ENCODE measurements at regions not wholly inside any gene's neighbourhood (a gene's known extent, or its start where the extent isn't known, plus 50 kb on each side); places are given as distances from the start of the nearest gene placed in this dataset.
"Not testable (repeated sequence)": the region's sequence is repeated elsewhere in the genome, so short reads cannot be mapped to it uniquely, and the experiment has no call there.

DNA sequence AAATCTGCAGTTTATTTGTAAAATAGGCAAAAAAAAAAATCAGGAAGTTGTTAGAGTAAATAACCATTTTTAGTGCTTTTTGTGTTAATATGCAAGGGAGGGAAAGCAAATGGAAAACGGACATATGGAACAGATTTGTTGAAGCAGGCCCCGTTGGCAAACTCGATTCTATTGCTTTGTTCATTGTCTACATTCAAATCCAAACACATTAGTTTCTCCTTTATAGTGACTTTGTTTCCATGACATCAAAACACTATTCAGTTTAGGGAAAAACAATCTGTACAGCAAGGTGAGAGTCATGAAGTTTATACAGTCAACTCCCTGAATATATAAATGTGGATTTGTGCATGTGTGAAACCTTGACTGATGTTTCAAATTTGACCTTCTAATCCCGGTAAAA, 142.2 kb downstream of the FAM47A start:
- DNase-seq (ENCODE audit: low spot score) = peak; percentile 0

DNA sequence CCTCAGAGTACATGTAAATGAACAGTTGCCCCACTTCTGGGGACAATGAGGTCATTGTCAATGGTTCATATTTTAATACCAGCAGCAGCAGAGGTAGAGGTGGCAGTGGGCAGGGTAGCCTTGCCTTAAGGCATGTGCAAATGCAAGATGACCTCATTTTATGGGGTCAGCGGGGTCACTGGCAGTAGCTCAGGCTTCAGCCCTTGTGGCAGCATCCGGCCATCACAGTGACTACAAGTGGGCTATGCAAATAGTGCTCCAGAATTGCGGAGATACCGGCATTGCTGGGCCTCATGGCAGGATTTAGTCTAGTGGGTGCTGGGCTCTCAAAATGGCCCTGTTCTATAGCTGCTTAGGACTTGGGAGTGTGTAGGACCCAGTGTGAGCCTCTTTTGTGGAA, 144.7 kb downstream of the FAM47A start:
- no peak for DNase-seq (ENCODE audit: low spot score)

DNA sequence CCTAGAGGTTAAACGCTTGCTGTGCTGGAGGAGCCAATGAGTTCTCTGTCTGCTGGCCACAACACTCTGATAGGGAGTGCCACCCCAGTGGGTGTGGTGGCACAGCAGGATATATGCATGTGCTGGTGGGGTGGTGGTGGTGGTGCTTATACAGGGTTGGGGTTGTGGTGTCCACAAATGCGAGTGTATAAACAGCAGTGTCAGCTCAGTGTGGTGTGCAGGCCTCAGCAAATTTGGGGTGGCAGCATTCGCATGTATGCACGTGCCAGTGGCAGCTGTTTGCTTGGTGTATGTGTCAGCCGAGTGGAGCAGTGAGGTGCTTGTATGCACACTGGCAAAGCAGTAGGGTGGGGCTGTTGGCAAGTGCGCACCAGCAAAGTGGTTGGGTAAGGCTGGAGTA, 157.4 kb downstream of the FAM47A start:
- DNase-seq (ENCODE audit: low spot score) = no peak

DNA sequence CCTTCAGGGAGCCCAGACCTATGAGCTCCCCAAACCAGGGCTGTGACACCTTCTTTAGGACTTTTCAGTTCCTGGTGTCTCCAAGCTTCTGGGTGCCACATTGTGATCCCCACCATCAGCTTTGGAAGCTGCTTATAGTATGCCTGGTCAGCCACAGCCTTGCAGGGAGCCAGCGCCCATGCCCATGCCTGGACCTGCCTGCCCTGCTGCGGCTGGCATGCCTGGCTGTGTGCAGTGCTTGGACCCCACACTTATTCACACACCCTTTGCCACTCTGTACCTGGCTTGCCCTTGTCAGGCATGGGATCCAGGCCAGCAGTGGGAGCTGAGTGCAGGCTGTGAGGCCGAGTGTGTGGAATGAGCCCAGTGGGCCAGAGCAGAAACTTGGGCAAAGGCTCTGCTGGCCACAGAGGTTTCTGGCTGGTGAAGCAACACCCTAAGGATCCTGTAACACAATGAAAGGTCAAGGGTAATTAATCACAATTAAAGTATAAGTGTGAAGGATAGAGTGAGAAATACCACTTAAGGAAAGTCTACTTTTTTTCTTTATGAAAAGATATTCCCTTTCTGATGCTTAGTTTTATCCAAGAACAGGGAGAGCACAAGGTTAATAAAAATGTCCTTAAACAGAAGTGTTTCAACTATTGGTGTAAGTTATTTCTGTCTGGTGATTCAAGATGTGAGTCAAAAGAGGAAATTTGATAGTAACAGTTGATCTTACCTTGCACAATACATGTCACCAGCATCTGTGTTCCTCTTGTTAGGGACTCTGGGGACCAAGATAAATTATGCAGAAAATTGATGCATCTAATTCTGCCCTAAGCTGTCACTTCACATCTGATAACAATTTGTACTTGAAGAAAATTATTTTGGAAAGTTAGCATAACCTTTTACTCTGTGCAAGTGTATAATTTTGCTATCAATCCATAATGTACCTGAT, 161.8 kb downstream of the FAM47A start:
- no peak for DNase-seq (ENCODE audit: low spot score)

DNA sequence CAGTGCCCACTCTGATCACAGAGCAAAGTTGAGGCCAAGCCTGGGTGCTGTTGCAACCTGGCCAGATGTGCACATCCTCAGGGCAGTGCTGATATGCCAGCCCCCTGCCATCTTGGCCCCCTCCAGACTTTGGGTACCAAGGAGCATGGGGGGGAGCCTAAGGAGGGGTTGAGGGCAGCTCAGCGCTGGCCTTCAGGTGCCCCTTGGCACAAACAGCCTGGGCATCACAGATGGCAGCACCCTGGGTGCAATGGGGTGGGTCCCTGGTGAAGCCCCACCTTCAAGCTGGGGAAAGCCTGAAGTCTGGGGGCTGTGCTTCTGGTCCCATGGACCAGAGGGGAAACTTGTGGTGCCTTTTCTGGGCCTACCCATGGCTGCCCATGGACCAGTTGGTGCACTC, 163.0 kb downstream of the FAM47A start:
- DNase-seq (ENCODE audit: low spot score) = no peak

DNA sequence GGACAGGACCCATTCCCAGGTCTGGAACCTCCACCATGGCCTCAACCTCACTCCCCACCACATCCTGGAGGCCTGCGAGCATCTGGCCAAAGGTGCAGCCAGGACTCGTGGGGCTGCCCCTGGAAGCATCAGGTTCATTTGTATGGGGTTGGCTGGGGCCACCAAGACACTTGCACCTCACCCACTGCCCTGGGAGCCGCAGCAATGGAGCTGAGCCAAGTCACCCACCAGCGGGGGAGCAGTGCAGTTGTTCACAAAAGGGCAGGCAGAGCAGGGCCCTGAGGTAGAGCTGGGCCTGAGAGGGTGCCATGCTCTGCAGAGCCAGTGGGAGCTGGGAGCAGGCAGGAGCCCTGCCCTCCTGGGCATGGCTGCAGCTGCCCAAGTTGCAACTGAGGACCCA, 163.5 kb downstream of the FAM47A start:
- DNase-seq (ENCODE audit: low spot score) = no peak

DNA sequence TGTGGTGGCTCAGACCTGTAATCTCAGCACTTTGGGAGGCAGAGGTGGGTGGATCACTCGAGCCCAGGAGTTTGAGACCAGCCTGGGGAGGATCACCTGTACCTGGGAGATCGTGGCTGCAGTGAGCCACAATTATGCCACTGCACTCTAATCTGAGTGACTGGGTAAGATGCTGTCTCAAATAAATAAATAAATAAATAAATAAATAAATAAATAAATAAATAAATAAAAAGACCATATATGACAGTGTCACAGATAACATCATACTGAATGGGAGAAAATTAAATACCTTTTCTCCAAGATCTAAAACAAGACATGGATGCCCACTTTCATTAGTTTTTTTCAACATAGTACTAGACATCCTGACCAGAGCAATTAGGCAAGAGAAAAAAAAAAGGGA, 182.8 kb downstream of the FAM47A start:
- no peak for DNase-seq (ENCODE audit: low spot score)

DNA sequence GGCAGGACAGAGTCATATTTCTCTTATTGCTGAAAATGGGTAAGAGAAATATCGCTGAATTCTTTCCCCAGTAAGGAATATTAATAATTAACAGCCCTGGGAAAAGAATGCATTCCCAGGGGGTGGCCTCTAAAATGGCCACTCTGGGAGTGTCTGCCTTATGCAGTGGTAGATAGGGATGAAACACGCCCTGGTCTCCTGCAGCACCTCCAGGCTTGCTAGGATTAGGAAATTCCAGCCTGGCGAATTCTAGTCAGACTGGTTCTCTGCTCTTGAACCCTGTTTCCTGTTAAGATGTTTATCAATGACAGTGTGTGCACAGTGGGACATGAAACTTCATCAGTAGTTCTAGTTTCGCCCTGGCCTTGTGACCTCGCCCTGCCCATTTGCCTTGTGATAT, 205.9 kb downstream of the FAM47A start:
- not testable (repeated sequence) for DNase-seq (ENCODE audit: low spot score)

DNA sequence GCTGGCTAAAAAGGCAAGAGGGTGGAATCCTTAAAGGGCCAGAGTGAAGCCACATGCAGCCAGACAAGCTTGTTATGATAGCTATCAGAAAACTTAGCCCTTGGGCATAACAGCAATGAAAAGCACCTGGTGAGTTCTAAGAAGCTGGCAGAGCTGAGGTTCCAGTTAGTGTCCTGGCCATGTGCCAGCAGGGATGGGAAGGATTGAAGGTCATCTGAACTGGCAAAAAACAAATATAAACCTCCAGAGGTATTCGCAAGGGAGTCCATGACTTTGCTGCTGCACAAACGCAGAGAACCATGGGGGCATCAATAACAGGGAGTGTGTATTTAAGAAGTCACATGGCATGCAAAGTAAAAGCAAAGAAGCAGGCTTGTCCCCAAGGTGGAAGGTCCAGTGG, 208.9 kb downstream of the FAM47A start:
- no peak for DNase-seq (ENCODE audit: low spot score)

DNA sequence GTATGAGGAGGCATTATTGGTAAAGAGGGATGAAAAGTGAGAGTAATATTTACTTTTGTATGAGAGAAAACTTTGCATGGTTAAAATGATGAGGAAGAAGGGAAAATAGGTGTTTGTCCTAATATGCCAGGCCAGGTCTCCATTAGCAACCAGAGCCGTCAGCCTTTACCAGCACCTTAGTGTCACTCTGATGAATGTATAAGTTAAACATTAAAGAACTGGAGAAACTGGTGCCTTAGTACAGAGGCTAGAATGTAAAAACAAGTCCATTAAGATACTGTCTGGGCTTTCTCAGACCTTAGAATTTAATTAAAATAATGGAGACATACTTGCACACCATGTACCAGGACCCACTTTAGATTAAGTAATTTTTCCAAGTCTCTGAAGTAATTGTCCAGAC, 222.3 kb downstream of the FAM47A start:
- DNase-seq (ENCODE audit: low spot score) = no peak

DNA sequence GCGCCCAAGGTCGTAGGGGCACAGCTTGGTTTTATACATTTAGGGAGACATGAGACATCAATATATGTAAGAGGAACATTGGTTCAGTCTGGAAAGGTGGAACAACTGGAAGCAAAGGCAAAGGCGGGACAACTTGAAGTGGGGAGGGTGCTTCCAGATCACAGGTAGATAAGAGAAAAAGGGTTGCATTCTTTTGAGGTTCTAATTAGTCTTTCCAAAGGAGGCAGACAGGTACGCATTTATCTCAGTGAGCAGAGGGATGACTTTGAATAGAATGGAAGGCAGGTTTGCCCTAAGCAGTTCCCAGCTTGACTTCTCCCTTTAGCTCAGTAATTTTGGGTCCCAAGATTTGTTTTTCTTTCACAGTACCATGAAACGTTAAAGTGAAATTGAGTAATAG, 223.2 kb downstream of the FAM47A start:
- no peak for DNase-seq (ENCODE audit: low spot score)

DNA sequence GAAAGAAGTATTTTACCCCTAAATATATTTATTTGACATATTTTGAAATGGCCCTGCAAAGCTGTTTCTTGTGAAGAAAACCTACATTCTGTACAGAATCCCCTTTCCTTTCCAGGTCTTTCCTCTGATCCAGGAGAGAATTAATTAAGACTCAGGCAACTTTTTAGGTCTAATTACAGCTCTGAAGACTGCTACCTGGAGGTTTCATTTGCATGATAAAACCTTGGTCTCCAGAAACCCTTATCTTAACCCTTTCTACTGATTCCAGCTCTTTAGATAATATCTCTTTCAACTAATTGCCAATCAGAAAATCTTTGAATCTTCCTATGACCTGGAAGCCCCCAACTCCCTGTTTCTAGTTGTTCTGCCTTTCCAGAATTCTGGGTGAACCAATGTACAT, 224.0 kb downstream of the FAM47A start:
- DNase-seq (ENCODE audit: low spot score) = no peak

DNA sequence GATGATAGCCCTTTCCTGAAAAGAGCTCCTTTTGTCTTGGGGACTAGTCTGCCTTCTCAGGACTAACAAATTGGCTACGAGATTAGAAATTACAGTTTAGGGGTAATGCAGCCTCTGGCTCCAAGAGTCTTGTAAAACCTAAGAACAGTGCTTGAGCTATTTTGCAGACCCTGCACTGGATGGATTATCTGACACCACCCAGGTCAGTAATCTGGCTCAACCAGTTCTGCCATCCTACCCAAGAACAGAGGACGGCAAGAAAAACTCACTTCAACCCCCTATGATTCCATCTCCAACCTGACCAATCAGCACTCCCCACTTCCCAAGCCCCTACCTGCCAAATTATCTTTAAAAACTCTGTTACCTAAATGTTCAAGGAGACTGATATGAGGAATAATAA, 225.1 kb downstream of the FAM47A start:
- no peak for DNase-seq (ENCODE audit: low spot score)

DNA sequence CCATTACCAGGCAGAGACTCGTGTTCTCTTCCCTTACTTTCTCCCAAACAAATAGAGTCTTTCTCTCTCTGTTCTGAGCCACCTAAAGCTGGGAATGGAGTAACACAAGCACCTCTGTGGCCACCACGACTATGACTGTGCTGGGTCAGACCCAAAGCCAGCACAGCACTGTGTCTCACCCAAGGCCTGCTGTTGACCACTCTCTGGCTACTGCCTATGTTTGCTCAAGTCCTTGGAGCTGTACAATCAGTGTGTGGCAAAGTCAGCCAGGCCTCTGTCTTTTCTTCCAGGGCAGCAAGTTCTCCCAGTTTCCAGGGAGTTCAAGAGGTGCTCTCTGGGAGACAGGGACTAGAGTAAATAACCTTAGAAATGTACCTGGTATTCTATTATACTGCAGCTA, 239.4 kb downstream of the FAM47A start:
- DNase-seq (ENCODE audit: low spot score) = no peak

DNA sequence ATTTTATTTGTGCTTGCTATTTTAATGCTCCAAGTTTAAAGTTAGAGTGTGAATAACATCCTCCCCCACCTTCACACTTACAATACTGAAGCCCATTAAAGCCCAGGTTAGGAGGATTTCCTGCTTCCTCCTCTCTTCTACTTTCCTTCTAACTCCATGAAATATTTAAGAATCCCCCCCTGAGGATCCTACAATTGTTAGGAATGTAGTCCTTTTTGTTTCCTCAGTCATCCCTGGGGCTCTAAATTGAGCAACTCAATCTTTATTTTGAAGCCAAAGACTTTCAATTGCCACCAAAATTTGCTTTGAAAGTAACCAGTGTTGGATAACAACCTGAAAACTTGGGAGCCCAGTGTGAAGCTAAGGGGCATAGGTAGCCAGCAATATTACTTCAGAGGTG, 276.9 kb downstream of the FAM47A start:
- DNase-seq (ENCODE audit: low spot score) = no peak

DNA sequence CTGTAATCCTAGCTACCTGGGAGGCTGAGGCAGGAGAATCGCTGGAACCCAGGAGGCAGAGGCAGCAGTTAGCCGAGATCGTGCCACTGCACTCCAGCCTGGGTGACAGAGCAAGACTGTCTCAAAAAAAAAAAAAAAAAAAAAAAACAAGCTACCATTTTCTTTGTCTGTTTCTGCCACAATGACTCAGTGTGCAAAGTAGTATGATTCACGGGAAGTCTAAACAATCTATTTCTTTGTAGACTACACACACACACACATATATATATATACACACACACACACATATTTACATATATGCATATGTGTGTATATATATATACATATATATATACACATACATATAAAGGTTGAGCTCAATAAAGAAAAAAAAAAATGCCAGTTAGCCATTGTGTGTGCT, 280.0 kb downstream of the FAM47A start:
- not testable (repeated sequence) for DNase-seq (ENCODE audit: low spot score)

DNA sequence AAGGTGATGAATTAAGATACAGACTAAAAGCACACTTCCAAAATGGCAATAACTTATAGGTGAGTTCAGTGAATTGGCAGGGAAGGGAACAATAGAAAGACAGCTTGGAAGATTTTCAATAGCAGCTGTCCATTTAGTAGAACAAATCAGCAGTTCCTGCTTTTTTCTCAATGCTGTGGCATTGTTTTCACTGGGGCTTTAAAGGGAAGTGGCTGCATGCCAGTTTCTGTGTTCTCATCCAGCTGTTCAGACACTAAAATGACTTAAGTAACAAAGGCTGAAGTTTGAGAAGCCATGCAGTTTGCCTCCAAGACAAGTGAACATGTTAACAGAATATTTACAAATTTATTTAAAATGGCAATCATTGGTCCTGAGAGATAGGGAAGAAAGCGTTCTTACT, 291.9 kb downstream of the FAM47A start:
- DNase-seq (ENCODE audit: low spot score) = no peak

DNA sequence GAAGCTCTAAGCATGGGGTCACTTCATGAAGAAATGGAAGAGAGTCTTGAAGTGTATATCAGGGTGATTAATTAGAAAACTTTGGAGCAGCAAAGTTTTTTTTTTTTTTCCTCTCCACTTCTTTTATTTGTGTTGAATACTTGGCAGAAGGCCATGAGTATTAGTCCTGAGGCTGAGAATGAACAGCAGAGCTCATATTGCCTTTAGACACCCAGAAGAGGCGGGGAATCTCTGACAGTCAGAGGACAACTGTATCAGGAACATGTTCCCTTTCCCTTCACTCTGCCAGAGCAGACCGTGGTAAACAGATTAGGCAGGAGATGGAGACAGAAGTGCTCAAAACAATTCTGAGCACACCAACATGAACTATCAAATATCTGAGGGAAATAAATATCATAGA, 300.9 kb downstream of the FAM47A start:
- no peak for DNase-seq (ENCODE audit: low spot score)

DNA sequence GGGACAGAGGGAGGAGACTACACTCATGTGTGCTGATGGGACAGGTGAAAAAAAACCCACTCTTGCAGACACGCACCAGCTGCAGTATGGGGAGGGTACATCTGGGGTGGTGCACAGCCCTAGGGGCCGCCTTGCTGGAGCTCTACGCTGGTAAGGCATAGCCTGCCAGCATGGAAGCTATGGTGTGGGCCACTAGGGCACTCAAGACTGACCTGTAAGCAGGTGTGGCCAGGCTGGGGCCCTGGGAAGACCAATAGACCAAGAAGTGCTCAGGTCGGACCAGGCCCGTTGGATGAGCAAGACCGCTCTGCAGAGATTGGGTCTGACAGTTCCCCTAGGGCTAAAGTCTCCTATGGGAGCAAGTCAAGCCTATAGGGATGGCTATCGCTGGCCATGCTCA, 314.8 kb downstream of the FAM47A start:
- DNase-seq (ENCODE audit: low spot score) = no peak

DNA sequence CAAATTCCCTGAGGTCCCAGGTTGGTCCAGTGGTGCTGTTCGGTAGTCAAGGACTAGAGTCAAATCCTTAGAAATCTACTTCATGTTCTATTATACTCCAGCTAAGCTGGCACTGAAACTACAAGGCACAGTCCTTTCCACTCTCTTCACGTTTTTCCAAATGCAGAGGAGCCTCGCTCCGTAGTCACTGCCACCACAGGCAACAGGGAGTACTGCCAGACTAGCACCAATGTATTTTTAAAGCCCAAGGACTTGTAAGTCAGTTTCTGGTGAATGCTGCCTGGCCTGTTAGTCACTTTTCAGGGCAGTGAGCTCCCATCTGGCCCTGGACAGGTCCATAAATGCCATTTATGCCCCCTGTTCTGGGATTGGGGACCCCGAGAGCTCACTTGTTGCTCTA, 323.5 kb downstream of the FAM47A start:
- no peak for DNase-seq (ENCODE audit: low spot score)

DNA sequence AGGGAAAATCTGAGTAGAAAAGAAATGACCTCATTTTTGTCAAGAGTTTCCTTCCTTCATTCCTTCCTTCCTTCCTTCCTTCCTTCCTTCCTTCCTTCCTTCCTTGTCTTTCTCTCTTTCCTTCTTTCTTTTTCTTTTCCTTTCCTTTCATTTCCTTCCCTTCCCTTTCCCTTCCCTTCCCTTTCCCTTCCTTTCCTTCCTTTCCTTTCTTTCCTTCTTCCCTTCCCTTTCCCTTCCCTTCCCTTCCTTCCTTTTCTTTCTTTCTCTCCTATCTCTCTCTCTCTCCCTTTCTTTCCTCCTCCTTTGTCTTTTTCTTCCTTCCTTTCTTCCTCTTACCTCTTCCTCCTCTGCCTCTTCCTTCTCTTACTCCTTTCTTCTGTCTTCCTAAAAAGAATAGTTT, 347.6 kb downstream of the FAM47A start:
- no peak for DNase-seq (ENCODE audit: low spot score)

DNA sequence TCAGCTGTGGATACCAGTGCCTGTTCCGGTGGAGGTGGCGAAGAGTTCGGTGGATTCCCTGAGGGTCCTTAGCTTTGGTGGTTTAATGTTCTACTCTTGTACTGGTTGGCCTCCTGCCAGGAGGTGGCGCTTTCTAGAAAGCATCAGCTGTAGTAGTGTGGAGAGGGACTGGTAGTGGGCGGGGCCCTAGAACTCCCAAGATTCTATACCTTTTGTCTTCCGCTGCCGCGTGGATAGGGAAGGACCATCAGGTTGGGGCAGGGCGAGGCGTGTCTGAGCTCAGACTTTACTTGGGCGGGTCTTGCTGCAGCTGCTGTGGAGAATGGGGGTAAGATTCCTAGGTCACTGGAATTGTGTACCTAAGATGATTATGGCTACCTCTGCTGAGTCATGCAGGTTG, 390.3 kb downstream of the FAM47A start:
- no peak for DNase-seq (ENCODE audit: low spot score)

DNA sequence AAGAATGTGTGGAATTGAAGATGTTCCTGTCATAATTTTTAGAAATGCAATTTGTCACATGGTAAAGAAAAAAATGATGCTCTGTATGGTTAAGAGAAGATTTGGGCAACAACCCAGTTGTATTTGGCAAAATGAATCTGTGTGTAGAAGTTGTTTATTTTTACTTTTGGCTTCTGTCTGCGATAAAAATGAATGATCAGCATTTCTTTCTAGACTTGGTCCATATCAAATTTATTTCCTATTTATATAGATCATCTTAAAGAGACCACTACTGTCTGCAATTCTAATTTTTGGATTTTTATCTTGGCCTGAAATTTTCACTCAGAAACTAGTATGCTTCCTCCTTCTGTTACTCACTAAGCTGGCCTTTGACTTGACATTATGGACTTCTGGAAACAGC, 396.9 kb downstream of the FAM47A start:
- DNase-seq (ENCODE audit: low spot score) = no peak

Data from SW480 (cell line).